HFF-Myc (cell line): ENCODE measurements at regions not wholly inside any gene's neighbourhood (a gene's known extent, or its start where the extent isn't known, plus 50 kb on each side); places are given as distances from the start of the nearest gene placed in this dataset.

Experiments used
- DNase-seq: peaks from one replicate; pipeline ENCODE4 v3.0.0-alpha.2; 2011; ENCODE audit warnings: low read depth; ENCODE audit errors: extremely low read depth
- H3K4me3 ChIP-seq: replicated peaks from 2 replicates; pipeline ENCODE4 v1.5.1; 2011; ENCODE audit warnings: low read depth, mild to moderate bottlenecking, control low read depth, low read length
- TF ChIP-seq, protein P1 (sequence below): IDR thresholded peaks from 2 replicates; pipeline ENCODE4 v1.5.1; 2012; ENCODE audit warnings: mild to moderate bottlenecking, low read depth, low read length, control low read depth; ENCODE audit errors: missing control alignments

DNA sequence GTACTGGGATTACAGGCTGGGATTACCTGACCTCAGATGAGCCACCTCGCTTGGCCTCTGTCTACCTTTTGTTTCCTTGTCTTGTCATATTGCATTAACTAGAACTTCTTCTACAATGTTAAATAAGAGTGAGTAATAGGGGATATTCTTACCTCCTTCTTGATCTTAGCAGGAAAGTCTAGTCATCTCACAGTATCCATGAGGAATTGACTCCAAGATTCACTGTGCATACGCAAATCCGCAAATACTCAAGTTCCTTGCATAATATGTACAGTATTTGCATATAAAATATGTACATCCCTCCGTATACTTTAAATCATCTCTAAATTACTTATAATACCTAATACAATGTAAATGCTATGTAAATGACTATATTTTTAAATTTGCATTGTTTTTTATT, 78.3 kb downstream of the POLR1D start:
- TF ChIP-seq, protein P1, sequence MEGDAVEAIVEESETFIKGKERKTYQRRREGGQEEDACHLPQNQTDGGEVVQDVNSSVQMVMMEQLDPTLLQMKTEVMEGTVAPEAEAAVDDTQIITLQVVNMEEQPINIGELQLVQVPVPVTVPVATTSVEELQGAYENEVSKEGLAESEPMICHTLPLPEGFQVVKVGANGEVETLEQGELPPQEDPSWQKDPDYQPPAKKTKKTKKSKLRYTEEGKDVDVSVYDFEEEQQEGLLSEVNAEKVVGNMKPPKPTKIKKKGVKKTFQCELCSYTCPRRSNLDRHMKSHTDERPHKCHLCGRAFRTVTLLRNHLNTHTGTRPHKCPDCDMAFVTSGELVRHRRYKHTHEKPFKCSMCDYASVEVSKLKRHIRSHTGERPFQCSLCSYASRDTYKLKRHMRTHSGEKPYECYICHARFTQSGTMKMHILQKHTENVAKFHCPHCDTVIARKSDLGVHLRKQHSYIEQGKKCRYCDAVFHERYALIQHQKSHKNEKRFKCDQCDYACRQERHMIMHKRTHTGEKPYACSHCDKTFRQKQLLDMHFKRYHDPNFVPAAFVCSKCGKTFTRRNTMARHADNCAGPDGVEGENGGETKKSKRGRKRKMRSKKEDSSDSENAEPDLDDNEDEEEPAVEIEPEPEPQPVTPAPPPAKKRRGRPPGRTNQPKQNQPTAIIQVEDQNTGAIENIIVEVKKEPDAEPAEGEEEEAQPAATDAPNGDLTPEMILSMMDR = no peak
- H3K4me3 ChIP-seq = no peak overlapping the region
- no peak for DNase-seq

DNA sequence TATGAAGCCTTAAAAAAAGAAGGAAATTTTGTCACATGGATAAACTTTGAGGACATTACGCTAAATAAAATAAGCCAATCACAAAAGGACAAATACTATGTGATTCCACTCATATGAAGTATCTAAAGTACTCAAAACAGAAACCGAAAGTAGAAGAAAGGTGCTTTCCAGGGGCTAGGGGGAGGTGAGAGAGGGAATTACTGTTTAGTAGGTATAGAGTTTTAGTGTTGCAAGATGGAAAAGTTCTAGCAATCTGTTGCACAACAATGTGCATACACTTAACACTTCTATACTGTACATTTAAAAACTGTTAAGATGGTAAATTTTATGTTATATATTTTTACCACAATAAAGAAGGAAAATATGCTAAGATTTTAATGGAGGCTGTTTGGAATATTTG, 83.0 kb downstream of the POLR1D start:
- TF ChIP-seq, protein P1 = no peak
- no peak for DNase-seq
- no peak overlapping the region for H3K4me3 ChIP-seq

DNA sequence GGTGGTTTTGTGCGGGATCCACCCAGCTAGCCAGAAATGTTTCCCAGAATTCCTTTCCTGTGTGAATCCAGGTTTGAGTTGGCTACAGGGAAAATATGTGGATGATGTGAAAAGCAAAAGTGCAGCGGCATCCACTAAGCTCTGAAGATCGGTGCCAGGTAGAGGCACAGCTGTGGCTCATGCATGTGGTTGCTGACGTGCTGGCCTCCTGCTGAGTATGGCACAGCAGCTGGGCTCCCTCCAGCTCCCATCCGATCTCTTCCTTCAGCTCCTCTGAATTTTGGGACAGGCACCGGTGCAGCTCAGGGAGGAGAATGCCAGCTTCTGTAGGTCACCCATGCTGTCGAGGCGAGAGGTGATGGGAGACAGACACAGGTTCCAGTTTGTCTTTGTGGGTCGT, 84.0 kb upstream of the GSX1 start:
- H3K4me3 ChIP-seq = no peak overlapping the region
- no peak for DNase-seq
- TF ChIP-seq, protein P1 = no peak

DNA sequence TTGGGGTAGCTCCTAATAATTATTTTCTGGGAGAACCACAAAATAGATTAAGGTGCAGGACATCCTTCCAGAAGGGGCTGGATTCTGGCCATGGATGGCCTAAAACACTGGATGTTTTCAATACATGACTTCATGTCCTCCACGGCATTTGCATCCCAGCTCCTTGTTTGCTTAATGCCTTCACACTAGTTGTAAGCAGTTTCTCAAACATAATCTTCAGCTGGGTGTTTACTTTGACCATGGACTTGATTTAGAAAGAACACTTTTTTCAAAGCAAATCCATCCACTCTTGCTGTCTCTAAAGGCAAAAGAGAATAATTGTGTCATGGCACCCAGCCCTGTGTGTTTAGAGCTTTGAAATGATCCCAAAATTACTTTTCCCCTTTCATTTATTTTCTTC, 82.5 kb upstream of the GSX1 start:
- TF ChIP-seq, protein P1 = no peak
- DNase-seq = no peak
- H3K4me3 ChIP-seq = no peak overlapping the region

DNA sequence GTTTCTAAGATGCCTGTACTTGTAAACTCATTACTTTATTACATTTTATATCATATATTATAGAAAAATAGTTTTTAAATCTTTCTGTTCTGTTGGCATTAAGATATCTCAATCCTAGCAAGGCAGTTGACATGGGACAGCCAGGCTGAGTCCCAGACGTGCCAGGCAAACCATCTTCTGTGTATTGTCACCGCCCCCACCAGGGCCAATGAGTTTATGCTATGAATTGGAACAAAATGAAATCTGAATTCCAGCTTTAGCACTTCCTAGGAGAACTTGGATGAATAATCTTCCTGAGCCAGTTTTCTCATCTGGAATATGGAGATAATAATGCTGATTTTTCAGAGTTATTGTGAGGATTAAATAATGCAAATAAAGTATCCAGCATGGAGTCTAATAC, 79.9 kb upstream of the GSX1 start:
- DNase-seq = no peak
- no peak overlapping the region for H3K4me3 ChIP-seq
- TF ChIP-seq, protein P1 = peak; percentile 33

DNA sequence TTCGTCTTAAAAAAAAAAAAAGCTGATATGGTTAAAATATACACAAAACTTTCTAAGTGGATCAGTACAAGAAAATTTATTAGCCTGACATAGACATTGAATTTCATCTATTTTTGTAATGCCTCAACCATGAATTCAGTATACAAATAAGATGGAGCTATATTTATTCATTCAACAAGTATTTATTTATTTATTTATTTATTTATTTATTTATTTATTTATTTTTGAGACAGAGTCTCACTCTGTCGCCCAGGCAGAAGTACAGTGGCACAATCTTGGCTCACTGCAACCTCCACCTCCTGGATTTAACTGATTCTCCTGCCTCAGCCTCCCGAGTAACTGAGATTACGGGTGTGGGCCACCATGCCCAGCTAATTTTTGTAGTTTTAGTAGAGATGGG, 78.5 kb upstream of the GSX1 start:
- no peak for DNase-seq
- H3K4me3 ChIP-seq = no peak overlapping the region
- TF ChIP-seq, protein P1 = no peak

DNA sequence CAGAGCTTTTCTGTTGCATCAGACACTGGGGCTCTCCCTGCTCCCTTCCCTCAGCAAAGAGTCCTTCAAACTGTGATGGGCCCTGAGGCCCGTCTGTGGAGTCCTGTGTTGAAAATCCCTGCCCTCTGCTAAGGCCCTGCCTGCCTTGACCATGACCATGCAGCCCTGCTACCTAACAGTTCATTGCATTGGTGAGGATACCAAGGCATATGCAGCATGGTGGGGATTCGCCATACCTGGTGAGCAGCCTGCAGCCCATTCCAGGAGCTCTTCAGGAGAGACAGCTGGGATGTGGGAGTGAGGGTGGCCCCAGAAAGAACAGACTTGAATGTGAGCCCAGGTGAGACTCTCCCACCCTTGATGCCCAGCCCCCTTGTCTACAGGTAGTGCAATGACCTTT, 70.6 kb upstream of the GSX1 start:
- H3K4me3 ChIP-seq = no peak overlapping the region
- no peak for DNase-seq
- TF ChIP-seq, protein P1 = no peak
